Thymus (tissue), 11 donors: ENCODE measurements at regions not wholly inside any gene's neighbourhood (a gene's known extent, or its start where the extent isn't known, plus 50 kb on each side); places are given as distances from the start of the nearest gene placed in this dataset.
"Not testable (repeated sequence)": the region's sequence is repeated elsewhere in the genome, so short reads cannot be mapped to it uniquely, and the experiment has no call there.

Source experiments
- DNase-seq, 9 donors: peaks; one replicate each; pipeline ENCODE4 v3.0.0-alpha.2; 2013; ENCODE audit warnings: low spot score in 9 of 9, low read depth in 6 of 9, missing footprints in 1 of 9
- H3K27ac ChIP-seq, 2 donors: one replicate each; pipeline ENCODE4 v1.5.1; 2013; ENCODE audit warnings: control low read depth in 1 of 2, low read depth in 1 of 2, low read length in 1 of 2, mild to moderate bottlenecking in 1 of 2, moderate library complexity in 1 of 2
- H3K27me3 ChIP-seq, 2 donors: one replicate each; pipeline ENCODE4 v1.5.1; 2013; ENCODE audit warnings: low read length in 1 of 2; ENCODE audit not compliant: control insufficient read depth in 2 of 2, insufficient read depth in 1 of 2
- H3K36me3 ChIP-seq, 2 donors: one replicate each; pipeline ENCODE4 v1.5.1; 2013; ENCODE audit warnings: low read length in 1 of 2, mild to moderate bottlenecking in 1 of 2, moderate library complexity in 1 of 2; ENCODE audit not compliant: control insufficient read depth in 2 of 2, insufficient read depth in 2 of 2
- H3K4me1 ChIP-seq, 2 donors: one replicate each; pipeline ENCODE4 v1.5.1; 2013; ENCODE audit warnings: low read length in 2 of 2; ENCODE audit not compliant: control insufficient read depth in 2 of 2, insufficient read depth in 2 of 2
- H3K4me3 ChIP-seq, 2 donors: one replicate each; pipeline ENCODE4 v1.5.1; 2013; ENCODE audit warnings: low read length in 2 of 2, control low read depth in 1 of 2, mild to moderate bottlenecking in 1 of 2
- H3K9me3 ChIP-seq, 2 donors: one replicate each; pipeline ENCODE4 v1.5.1; 2013; ENCODE audit warnings: low read length in 1 of 2, mild to moderate bottlenecking in 1 of 2; ENCODE audit not compliant: control insufficient read depth in 2 of 2, insufficient read depth in 1 of 2
- WGBS: extraction: QIAGEN DNeasy Blood & Tissue Kit; methylation state at CpG from one replicate; pipeline ENCODE4 v1.1.7; 2013; 5-methylcytosine and 5-hydroxymethylcytosine counted together
- donor health status: healthy.

DNA sequence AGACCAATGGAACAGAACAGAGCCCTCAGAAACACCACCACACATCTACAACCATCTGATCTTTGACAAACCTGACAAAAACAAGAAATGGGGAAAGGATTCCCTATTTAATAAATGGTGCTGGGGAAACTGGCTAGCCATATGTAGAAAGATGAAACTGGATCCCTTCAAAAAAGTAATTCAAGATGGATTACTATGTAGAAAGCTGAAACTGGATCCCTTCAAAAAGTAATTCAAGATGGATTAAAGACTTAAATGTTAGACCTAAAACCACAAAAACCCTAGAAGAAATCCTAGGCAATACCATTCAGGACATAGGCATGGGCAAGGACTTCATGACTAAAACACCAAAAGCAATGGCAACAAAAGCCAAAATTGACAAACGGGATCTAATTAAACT, 221.6 kb upstream of the EDNRA start:
- not testable (repeated sequence) for DNase-seq, H3K9me3 ChIP-seq, H3K36me3 ChIP-seq, H3K27ac ChIP-seq, H3K4me1 ChIP-seq, H3K4me3 ChIP-seq, H3K27me3 ChIP-seq
- 100% methylated on average over 1 of the region's 1 CpG for WGBS

DNA sequence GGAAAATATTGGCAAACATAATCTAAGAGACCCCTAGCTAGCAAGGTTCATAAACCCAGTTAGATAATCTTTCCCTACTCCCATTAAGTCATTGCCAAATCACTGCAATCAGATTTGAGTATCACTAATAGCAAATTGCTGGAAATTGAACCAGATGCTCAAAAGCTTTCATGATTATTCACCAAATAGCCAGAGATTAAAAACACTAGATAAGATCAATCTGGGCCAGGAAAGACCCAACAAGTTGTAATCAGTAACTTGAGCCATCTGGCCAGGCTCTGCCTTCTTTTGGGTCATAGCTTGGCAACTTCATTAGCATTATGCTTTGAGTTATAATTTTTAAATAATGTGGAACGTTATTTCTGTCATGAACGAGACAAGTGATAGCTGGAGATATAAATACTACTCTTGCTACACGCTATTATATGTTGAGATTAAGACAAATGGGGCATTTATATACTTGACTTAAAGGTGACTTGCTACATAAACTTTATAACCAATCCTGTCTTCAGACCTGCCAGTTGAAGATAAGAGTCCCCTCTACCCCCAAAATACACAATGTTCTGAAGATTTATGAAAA, 196.6 kb upstream of the EDNRA start:
- Histone ChIP-seq H3K27ac (no peak overlapping the region), H3K36me3 (no peaks in the 10 kb centered on the region), H3K4me3 (no peak overlapping the region), H3K4me1 (no peaks in the 10 kb centered on the region), H3K9me3 (peaks cover 0 to 3% of the 10 kb centered on the region in 2 donors), H3K27me3 (no peaks in the 10 kb centered on the region)
- WGBS: 92% methylated on average over 3 of the region's 3 CpGs
- DNase-seq: no peak

DNA sequence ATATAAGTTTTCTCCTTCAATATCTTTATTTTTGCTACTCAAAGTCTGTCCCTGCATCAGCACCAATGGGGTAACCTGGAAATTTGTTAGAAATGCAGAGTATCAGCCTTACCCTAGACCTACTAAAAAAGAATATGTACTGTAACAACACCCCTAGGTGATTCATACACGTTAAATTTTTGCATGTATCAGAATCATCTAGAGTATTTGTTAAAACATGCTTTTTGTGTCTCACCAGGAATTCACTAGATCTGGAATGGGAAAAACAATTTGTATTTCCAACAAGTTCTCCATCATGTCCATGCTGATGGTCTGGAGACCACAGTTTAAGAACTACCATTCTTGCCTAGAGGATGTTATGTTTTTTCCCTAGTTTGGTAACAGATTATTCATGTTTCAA, 196.0 kb upstream of the EDNRA start:
- H3K36me3 ChIP-seq: no peaks in the 10 kb centered on the region
- 90% methylated on average over 1 of the region's 1 CpG for WGBS
- H3K4me1 ChIP-seq: no peaks in the 10 kb centered on the region
- DNase-seq: no peak
- H3K27me3 ChIP-seq: no peaks in the 10 kb centered on the region
- H3K4me3 ChIP-seq: no peak overlapping the region
- H3K27ac ChIP-seq: no peak overlapping the region
- no peaks in the 10 kb centered on the region for H3K9me3 ChIP-seq

- Histone ChIP-seq H3K27me3 (no peaks in the 10 kb centered on the region), H3K27ac (no peak overlapping the region), H3K4me1 (no peaks in the 10 kb centered on the region), H3K36me3 (no peaks in the 10 kb centered on the region), H3K4me3 (no peak overlapping the region), H3K9me3 (no peaks in the 10 kb centered on the region)
- 93% methylated on average over 4 of the region's 4 CpGs for WGBS
- no peak for DNase-seq
Observed at GRCh38 chr4:147285751-147286150, 195.1 kb upstream of the EDNRA start.

GRCh38 chr4:147286846-147287587, 193.9 kb upstream of the EDNRA start:
- 94% methylated on average over 6 of the region's 6 CpGs for WGBS
- Histone ChIP-seq H3K4me1 (no peaks in the 10 kb centered on the region), H3K27ac (no peak overlapping the region), H3K27me3 (no peaks in the 10 kb centered on the region), H3K4me3 (no peak overlapping the region), H3K9me3 (no peaks in the 10 kb centered on the region), H3K36me3 (no peaks in the 10 kb centered on the region)
- no peak for DNase-seq

- WGBS: 57% methylated on average over 2 of the region's 2 CpGs
- Histone ChIP-seq H3K4me3 (no peak overlapping the region), H3K36me3 (no peaks in the 10 kb centered on the region), H3K27ac (no peak overlapping the region), H3K9me3 (no peaks in the 10 kb centered on the region), H3K27me3 (no peaks in the 10 kb centered on the region), H3K4me1 (no peaks in the 10 kb centered on the region)
- DNase-seq: no peak
Observed at GRCh38 chr4:147287588-147287890, 193.4 kb upstream of the EDNRA start.

GRCh38 chr4:147288512-147288911, 192.4 kb upstream of the EDNRA start:
- no peak for DNase-seq

GRCh38 chr4:147289181-147289580, 191.7 kb upstream of the EDNRA start:
- 96% methylated on average over 5 of the region's 5 CpGs for WGBS
- H3K9me3 ChIP-seq: no peaks in the 10 kb centered on the region
- no peaks in the 10 kb centered on the region for H3K36me3 ChIP-seq
- DNase-seq: no peak
- no peak overlapping the region for H3K4me3 ChIP-seq
- no peak overlapping the region for H3K27ac ChIP-seq
- no peaks in the 10 kb centered on the region for H3K27me3 ChIP-seq
- H3K4me1 ChIP-seq: no peaks in the 10 kb centered on the region

More at GRCh38 chr4:147288512-147288911, 192.4 kb upstream of the EDNRA start:
- no peaks in the 10 kb centered on the region for H3K4me1 ChIP-seq
- H3K9me3 ChIP-seq: no peaks in the 10 kb centered on the region
- no peak overlapping the region for H3K4me3 ChIP-seq
- WGBS: 100% methylated on average over 1 of the region's 1 CpG
- H3K27me3 ChIP-seq: no peaks in the 10 kb centered on the region
- no peaks in the 10 kb centered on the region for H3K36me3 ChIP-seq
- H3K27ac ChIP-seq: no peak overlapping the region

GRCh38 chr4:147292604-147293313, 188.1 kb upstream of the EDNRA start:
- H3K36me3 ChIP-seq, H3K4me3 ChIP-seq, H3K9me3 ChIP-seq, H3K4me1 ChIP-seq, DNase-seq, H3K27me3 ChIP-seq, H3K27ac ChIP-seq: not testable (repeated sequence)
- 73% methylated on average over 10 of the region's 10 CpGs for WGBS
